Sigmoid colon (tissue), 4 donors: ENCODE measurements at regions not wholly inside any gene's neighbourhood (a gene's known extent, or its start where the extent isn't known, plus 50 kb on each side); places are given as distances from the start of the nearest gene placed in this dataset.

ENCODE experiments used
- EP300 ChIP-seq, 4 donors: sonication (generic); formaldehyde crosslinking; IDR thresholded peaks; one replicate each; pipeline ENCODE4 v1.6.1; 2017; ENCODE audit warnings: antibody characterized with exemption in 4 of 4
- POLR2A ChIP-seq, 2 donors: fragments of 450-650 bp; IDR thresholded peaks; one replicate each; pipeline ENCODE4 v1.6.1; 2016; ENCODE audit warnings: antibody characterized with exemption in 2 of 2, mild to moderate bottlenecking in 2 of 2, moderate library complexity in 2 of 2
- POLR2AphosphoS5 ChIP-seq, 4 donors: sonication (generic); formaldehyde crosslinking; IDR thresholded peaks; one replicate each; pipeline ENCODE4 v1.6.1; 2017; ENCODE audit warnings: antibody characterized with exemption in 4 of 4
- TF ChIP-seq, protein P1 (sequence below), 4 experiments: fragments of 450-650 bp in 3 of 4; fragments of 200-600 bp in 1 of 4; IDR thresholded peaks; one replicate each; pipeline ENCODE4 v1.5.1; 2016 to 2019; ENCODE audit warnings: antibody characterized with exemption in 4 of 4, mild to moderate bottlenecking in 3 of 4, moderate library complexity in 2 of 4

DNA sequence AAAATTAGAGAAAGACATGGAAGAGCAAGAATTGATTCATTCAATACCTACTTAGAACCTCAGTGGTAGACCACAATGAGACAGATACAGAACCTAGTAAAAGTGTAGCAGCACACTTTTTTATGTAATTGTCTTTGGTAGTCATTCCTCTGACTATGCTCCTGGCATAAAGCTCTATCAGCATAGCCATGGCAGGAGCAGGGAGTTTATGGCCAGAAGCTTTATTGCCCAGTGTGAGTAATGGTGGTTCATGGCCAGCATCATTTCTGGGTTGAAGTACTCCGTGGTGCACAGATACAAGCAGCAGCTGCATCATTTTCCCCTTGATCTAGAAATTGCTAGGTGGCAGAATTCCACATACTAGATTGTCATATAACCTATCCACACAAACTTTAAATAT is 352.6 kb downstream of the TBC1D4 start:
- no peak for TF ChIP-seq POLR2A (IDR thresholded peaks at IDR 0.05)
- TF ChIP-seq, protein P1, sequence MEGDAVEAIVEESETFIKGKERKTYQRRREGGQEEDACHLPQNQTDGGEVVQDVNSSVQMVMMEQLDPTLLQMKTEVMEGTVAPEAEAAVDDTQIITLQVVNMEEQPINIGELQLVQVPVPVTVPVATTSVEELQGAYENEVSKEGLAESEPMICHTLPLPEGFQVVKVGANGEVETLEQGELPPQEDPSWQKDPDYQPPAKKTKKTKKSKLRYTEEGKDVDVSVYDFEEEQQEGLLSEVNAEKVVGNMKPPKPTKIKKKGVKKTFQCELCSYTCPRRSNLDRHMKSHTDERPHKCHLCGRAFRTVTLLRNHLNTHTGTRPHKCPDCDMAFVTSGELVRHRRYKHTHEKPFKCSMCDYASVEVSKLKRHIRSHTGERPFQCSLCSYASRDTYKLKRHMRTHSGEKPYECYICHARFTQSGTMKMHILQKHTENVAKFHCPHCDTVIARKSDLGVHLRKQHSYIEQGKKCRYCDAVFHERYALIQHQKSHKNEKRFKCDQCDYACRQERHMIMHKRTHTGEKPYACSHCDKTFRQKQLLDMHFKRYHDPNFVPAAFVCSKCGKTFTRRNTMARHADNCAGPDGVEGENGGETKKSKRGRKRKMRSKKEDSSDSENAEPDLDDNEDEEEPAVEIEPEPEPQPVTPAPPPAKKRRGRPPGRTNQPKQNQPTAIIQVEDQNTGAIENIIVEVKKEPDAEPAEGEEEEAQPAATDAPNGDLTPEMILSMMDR (IDR thresholded peaks at IDR 0.05): no peak
- no peak for TF ChIP-seq POLR2AphosphoS5 (IDR thresholded peaks at IDR 0.05)
- no peak for TF ChIP-seq EP300 (IDR thresholded peaks at IDR 0.05)
